ENCODE measurements at regions not wholly inside any gene's neighbourhood (a gene's known extent, or its start where the extent isn't known, plus 50 kb on each side); places are given as distances from the start of the nearest gene placed in this dataset.
"Not testable (repeated sequence)": the region's sequence is repeated elsewhere in the genome, so short reads cannot be mapped to it uniquely, and the experiment has no call there.

DNA sequence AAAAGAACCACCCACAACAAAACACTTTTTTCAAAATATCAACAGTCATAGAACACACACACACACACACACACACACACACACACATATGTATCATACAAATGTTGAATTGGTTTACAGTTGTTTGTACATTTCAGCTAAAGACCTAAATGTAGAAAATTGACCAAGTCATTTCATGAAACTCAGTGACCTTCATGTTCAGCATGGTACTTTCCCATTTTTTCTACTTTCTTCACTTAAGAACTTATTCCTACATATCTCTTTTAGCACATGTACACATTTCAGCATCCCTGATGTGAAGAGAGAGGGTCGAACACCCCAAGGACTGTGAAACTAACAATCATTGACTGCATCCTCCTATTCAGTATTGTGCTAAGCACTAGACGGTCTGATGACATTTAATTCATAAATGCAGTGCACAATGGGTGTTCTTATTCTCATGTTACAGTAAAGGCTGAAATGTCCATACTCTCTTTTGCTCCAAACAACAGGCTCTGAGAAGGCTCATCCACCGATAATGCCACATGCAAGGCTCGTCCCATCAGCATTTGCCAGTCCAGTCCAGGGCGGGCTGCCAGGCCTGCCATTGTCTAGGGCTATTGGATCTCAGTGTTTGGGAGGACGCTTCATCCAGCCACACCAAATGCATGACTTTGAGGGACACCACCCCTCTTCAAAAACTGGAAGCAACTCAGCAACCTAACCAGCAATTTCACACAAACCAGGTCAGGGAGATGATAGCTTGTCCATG lies 150.1 kb upstream of the RUNX1 start:
- no peak for DNase-seq (ENCODE audit: low read depth)

DNA sequence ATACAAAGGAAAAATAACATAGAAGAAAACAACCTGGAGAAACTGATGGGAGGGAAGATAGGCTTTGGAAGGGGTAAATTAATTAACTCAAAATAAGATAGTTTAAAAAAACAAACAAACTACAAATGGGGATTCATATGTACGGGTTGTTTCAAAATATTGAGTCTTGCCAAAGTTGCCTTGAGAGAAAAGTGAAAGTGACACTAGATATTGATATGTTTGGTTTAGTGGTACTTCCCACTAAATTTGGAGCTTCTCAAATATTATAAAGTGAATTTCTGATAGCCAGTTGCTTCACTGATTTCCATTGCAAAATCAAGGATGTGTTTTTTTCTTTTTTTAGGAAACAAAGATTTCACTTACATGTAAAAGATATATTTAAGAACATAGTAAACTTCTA lies 149.5 kb upstream of the RUNX1 start:
- DNase-seq (ENCODE audit: low read depth) = no peak

DNA sequence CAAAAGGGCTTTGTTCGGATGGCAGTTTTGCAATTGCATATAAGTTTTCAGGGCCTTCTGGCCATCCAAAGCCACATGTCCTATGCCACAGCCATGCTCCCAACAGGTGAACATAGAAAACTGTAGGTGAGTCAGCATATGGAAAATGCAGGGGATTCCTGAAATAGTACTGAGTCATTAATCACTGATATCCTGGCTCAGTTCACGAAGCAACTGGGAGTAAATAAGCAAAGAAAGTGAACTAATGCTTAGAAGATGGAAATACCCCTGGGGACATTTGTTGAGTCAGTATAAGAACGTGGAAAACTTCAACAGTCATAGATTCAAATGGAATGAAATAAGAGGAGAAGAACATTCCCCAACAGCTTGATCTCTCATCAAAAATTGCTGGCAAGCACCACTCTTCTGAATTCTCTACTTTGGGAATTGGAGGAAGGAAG lies 148.9 kb upstream of the RUNX1 start:
- peak; percentile 88 for DNase-seq (ENCODE audit: low read depth)

DNA sequence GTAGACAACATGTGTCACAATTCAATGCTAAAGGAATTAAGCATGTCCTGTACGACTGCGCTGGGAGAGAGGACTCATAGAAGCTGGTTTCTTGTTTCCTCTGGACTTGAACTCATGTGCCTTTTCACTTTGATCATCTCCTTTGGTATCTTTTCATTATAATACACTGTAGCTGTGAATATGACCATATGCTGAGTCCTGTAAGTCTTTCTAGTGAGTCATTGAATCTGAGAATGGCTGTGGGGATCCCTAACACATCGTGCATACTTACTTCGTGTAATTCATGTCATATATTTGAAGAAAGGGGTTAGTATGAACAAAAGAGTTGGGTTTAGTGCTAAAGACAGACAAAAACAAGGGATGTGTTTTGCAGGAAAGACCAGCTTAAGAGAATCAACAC lies 148.1 kb upstream of the RUNX1 start:
- no peak for DNase-seq (ENCODE audit: low read depth)

DNA sequence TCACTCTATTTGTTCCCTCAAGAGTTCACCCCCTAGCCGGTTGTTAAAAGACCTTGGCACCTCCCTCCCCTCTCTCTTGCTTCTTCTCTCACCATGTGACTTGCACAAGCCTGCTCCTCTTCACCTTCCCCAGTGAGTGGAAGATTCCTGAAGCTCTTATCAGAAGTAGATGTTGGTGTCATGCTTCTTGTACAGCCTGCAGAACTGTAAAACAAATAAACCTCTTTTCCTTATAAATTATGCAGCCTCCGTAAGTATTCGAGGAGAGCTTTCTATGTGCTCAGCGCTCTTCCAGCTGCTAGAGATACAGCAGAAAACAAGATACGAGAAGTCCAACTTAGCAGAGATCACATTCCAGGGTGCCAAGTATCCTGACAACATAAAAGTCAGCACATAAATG lies 147.0 kb upstream of the RUNX1 start:
- DNase-seq (ENCODE audit: low read depth) = no peak

DNA sequence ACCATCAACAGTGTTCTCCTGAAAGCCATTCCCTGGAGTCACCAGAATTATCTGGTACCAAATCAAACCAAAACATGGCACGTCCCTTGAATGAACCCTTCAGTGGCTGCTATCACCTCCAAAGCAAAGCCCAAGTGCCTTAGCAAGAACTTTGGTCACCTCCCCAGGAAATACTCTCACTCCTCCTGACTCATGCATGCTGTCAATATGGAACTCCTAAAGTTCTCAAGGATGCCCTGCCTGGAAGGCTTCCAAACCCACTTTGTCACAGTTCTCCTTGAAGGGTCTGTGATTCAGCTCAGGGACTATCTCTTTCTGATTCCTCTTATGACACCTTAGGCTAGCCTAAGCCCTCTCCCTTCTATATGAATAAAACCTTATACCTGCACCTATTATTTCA lies 146.1 kb upstream of the RUNX1 start:
- DNase-seq (ENCODE audit: low read depth) = no peak

DNA sequence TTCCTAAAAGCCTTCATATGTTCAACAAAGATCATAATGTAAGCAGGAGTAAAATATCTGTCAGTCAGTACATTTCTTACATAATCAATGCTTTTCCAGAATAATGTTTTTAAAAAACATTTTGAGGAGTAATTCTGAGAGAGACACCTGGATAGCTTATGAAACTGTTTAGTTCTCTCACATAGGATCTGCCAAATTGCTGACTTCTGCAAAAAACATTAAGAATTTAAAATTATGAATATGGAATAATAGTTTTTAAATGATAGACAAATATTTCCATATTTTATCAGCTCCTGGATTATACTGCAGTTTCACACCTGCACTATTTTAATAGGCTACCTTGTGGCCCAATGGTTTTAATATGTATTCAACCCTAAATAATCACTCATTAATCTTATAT lies 142.7 kb upstream of the RUNX1 start:
- no peak for DNase-seq (ENCODE audit: low read depth)

DNA sequence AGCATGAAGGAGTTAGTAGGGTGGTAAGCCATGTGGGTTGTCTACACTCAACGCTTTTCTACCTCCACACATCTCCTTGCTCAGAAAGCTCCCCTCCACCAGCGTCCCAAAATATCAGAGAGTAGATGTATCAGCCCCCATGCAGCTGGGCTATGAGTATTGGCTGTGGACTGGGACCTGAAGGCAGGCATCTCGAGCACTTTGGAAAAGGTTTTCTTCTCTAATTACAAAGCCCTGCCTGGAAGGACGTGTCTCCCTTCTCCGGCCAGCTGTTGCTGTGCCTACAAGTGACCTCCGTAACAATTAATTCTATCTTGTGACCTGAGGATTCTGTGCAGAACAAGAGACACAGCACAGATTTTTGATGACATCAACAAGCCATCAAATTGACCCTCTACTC lies 142.0 kb upstream of the RUNX1 start:
- DNase-seq (ENCODE audit: low read depth) = no peak

DNA sequence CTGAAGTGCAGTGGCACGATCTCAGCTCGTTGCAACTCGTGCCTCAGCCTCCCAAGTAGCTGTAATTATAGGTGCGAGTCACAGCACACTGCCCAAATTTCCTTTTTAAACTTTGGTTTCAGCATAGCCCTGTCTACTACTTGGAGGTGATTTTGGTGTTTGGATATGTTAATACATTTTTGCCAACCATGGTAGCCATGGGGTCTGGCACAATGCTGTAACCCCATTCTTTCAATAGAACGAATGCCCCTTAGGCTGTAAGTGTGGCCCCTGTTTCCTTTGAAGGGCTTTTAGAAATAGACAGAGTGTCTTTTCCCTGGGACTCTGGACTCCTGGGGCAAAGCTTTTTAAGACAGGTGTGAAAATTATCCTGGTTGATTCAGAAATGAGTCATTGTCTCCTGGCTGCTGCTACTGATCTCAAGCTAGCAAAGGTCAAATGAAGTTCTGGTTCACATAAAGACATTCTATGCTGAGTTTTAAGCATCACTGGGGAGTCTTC lies 141.1 kb upstream of the RUNX1 start:
- DNase-seq (ENCODE audit: low read depth) = no peak

DNA sequence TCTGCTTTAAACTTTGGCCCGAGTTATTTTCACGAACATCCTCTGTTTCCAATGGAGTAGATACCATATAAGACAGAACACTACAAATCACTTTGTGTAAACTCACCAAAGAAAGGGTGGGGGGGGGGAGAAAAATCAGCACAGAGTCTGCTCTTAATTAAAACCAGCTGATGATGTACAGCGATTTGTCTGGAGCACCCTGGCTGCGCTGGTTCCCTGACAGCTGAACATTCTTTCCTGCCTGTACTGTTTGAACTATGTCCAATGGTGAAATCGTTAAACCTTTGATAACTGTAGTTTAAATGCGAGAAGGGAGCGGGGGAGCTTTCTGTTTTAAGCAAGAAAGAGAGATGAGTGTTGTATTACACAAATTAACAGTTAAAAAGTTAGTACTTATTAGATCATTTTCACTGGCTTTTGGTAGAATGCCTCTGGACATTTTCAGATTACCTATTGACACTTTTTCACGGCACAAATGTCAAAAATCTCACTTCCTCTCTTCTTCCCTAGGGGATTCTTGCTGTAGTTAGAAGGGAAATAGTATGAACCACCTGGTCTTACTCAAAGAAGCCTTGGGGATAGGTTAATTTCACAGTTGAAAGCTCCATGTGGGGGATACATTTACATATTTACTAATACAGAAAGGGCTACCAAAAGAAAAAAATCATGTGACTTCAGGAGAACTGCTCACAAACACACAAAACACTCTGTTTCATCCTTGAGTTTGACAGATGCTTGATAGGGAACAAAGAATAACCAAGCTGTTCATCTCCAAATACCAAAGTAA lies 140.2 kb upstream of the RUNX1 start:
- DNase-seq (ENCODE audit: low read depth) = peak; percentile 68

DNA sequence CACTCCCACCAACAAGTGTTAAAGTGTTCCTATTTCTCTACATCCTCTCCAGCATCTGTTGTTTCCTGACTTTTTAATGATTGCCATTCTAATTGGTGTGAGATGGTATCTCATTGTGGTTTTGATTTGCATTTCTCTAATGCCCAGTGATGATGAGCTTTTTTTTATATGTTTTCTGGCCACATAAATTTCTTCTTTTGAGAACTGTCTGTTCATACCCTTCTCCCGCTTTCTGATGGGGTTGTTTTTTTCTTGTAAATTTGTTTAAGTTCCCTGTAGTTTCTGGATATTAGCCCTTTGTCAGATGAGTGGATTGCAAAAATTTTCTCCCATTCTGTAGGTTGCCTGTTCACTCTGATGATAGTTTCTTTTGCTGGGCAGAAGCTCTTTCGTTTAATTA lies 134.3 kb upstream of the RUNX1 start:
- DNase-seq (ENCODE audit: low read depth) = not testable (repeated sequence)

DNA sequence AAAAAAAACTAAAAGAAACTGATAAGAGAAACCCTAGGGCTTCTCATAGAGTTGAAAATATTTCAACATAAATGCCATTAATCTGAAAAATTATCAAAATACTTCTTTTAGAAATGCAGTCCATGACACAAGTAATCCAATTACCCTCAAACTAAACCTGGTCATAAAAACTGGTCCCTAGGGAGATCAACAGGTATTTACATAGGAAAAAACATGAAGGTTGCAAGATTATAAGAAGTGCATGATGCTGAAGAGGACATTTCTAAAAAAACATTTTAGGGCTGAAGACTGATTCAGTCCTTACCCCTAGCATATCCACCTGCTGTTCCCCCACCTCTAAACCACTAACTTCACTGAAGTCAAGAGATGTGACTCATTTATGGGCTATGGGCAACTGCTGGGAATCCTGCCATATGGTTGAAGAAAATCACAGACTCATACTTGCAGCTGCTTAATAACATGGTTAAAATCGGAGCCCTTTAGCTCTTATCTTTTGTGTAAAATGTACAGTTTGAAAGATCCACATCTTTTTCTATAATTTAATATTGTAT lies 131.0 kb upstream of the RUNX1 start:
- no peak for DNase-seq (ENCODE audit: low read depth)

DNA sequence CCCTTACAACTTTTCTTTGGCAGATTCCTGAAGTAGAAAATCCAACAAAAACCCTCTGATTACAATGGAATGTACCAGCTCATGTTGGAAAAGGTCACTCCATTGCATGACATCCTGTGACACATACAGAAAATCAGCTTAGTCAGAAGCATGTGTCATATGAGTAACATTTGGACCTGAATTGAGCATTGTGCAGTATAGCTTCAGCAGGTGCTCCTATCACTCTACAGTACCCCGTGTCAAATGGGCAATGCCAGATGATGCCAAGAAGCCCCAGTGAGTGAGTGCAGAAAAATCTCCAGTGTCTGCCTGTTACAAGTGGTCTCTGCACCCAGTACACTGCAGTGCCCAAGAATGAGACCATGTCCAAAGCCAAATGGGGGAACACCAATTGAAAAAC lies 129.7 kb upstream of the RUNX1 start:
- DNase-seq (ENCODE audit: low read depth) = no peak

DNA sequence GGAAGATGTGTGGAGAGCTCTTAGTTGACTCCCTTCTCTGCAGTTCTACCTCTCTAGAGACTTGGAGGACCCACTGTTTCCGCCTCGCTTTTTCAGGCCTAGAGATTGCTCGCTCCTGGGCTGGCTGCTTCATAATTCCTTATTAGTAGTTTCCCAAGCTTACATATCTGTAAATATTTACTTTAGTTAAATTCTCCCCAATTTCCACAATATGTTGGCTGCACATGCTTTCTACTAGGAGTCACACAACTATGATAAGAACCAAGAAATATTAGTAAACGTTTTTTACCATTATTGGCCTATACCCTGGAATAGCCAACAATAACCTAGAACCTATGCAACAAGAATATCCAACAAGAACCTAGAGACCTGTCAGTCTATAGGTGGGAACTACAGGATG lies 129.0 kb upstream of the RUNX1 start:
- no peak for DNase-seq (ENCODE audit: low read depth)

DNA sequence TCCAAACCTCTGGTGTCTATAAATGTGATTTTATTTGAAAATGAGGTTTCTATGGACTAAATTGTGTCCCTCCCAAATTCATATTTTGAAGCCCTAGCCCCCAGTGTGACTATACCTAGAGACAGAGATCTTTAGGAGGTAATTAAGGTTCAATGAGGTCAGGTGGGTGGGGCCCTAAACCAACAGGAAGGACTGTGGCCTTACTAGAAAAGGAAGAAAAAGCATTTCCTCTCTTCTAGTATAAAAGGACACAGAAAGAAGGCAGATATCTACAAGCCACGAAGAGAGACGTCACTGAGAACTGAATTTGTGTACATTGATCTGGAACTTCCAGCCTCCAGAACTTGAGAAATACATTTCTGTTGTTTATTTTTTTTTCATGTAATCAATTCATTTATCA lies 123.1 kb upstream of the RUNX1 start:
- DNase-seq (ENCODE audit: low read depth) = no peak

DNA sequence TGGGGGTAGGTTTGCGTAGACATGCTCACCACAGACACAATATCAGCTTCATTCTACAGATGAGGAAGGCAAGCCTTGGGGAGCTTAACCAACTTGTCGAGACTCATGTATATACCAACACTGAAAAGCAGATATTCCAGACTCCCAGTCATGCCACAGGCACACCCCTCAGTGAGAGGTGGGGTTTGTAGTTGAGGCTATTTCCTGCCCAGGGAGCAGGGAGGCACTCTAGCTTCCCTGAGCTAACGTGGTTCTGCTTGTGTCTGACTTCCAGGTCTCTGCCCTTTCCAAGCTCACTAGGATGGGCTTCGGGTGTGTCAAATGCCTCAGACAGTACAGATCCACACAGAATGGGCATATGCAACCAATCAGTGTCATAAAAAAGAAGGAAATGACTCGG lies 122.3 kb upstream of the RUNX1 start:
- no peak for DNase-seq (ENCODE audit: low read depth)

DNA sequence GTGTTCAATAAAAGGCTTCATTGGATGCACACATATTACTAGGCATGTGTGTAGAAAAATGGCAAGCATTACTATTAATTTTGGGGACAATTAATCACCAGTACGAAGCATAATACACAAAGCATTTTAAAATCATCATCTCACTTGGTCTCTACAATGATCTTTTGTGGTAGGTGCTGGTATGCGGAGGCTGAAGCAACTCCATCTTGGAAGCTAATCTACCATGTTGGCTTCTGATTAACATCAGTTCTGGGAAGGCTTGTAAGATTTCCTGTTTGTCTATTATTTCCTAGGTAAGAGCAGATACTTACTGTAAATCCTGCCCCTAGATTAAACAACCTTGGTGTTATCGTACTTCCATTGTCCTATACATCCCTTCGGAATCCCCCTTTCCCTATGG lies 121.7 kb upstream of the RUNX1 start:
- no peak for DNase-seq (ENCODE audit: low read depth)

DNA sequence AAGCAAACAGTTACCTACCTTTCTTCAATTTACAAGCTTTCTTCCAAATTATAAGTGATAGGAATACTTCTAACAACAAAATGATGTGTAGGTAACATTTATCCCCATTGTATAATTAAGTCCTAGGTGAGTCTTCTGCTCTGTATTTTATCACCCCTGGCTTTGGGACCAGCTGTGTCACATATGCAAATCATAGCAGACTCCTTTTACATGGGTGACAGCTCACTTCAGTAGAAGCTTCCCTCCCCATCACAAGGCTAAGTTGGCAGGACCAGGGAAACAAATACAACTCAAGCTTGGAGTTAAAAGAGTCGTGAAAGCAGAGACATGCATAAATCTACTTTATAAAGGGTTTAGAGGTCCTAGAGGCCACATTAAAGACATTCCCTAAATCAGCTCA lies 121.1 kb upstream of the RUNX1 start:
- DNase-seq (ENCODE audit: low read depth) = no peak

DNA sequence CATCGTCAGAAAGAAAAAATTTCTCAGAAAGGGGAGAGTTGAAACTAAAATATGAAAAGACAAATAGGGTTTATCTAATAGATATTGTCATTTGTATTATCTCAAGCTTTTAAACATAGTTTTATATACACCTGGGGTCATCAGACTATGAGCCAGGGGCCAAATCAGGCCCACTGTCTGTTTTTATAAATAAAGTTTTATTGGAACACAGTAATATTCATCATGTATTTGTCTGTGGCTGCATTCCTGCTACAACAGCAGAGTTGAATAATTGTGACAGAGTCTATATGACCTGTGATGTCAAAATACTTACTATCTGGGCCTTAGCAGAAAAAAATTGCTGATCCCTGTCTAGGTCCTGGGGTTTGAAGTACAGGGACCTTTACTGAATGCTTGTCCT lies 120.5 kb upstream of the RUNX1 start:
- no peak for DNase-seq (ENCODE audit: low read depth)

DNA sequence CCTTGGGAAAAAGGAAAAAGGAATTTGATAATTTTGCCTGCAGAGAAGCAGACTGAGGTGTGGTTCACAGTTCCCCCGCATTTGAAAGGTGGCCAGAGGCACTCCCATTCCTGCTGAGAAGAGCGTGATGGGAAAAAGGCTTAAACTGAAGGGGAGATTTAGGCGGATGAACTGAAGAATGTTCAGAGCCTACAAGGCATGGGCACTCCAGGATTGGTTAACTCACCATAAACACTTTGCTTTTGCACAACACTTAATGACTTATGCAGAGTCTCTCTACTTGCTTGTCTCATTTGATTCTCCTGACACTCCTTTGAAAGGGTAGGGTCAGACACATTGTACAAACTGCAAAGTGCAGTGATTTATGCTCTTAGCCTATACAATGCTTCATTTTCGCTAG lies 119.6 kb upstream of the RUNX1 start:
- no peak for DNase-seq (ENCODE audit: low read depth)

DNA sequence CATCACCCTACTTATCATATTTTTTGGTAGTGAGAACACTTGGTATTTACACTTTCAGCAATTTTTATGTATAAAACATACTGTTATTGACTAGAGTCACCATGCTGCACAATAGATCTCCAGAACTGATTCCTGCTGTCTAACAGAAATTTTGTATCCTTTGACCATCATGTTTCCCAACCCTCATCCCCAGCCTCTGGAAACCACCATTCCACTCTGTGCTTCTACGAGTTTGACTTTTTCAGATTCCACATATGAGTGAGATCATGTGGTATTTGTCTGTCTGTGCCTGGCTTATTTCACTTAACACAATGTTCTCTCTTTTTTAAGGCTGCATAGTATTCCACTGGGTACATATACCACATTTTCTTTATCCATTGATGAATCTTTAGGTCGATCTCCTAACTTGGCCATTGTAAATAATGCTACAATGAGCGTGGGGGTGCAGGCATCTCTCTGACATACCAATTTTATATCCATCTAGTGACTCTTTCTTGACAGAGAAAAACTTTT lies 115.9 kb upstream of the RUNX1 start:
- no peak for DNase-seq (ENCODE audit: low read depth)

DNA sequence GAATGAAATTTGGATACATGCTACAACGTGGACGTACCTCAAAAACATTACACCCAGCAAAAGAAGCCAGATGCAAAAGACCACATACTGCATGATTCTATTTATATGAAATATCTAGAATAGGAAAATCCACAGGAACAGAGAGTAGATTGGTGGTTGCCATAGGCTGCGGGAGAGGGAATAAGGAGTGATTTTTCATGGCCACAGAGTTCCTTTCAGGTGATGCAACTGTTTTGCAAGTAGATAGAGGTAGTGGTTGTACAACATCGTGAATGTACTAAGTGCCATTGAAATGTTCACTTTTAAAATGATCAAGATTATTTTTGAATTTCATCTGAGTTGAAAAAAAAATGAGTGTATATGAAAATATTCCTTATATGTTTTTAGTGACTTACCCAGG lies 115.3 kb upstream of the RUNX1 start:
- no peak for DNase-seq (ENCODE audit: low read depth)

DNA sequence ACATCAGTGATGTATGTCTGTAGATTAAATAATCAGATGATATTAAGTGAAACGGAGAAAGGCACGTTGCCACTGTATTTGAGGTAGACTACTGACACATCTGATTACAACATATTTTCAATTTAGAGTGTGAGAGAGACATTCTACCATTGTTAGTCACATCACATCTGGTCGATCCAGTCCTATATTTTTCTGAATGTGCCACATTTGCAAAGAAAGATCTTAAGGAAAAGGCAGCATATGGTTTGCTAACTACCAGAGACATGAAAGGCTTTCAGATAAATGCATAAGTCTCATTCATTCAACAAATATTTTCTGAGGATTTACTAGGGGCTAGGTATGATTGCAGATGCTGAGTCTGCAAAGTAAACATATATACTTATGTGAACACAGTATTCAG lies 114.3 kb upstream of the RUNX1 start:
- no peak for DNase-seq (ENCODE audit: low read depth)
